ENCODE measurements at regions not wholly inside any gene's neighbourhood (a gene's known extent, or its start where the extent isn't known, plus 50 kb on each side); places are given as distances from the start of the nearest gene placed in this dataset.

DNA sequence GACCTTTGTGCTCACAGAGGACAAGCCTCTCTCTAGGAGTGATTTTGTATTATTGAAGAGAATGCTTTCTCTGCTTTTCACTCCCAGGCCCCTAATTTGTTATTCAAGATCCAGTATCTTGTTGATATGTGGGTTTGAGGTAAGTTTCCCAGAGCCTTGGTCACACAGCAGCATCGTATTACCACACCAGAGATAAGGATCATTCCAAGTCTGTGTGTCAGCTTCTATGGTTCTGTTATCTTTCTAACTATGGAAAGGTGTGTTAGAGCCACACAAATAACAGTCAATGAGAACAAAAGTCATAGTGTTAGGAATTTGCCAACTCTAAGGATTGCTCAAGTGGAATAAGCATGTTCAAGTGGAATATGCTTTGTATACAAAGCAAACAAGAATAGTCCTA, 1208.3 kb downstream of the GATA3 start:
- TF ChIP-seq GATA3 (IDR thresholded peaks at IDR 0.05; ENCODE audit: low read depth, low read length) (peak; percentile 64; the same call in 1 of the 2 replicates), GATA2 (IDR thresholded peaks at IDR 0.05; ENCODE audit: low read depth, low read length) (peak; percentile 59; the same call in 1 of the 2 replicates)

Data from SH-SY5Y (cell line).